Heart left ventricle (tissue), 16 donors: ENCODE measurements at regions not wholly inside any gene's neighbourhood (a gene's known extent, or its start where the extent isn't known, plus 50 kb on each side); places are given as distances from the start of the nearest gene placed in this dataset.

Experiments used
- ATAC-seq, 4 donors: fragments of 200-7000 bp; cut with Tn5 transposase; one replicate each; pipeline ENCODE4 v1.9.1; 2020 to 2022; ENCODE audit warnings: moderate library complexity in 4 of 4, mild to moderate bottlenecking in 3 of 4, moderate number of reproducible peaks in 1 of 4
- DNase-seq, 5 donors: peaks; one replicate each; pipeline ENCODE4 v3.0.0-alpha.2; 2020
- H3K27ac ChIP-seq, 12 donors: fragments of 200-600 bp; sonication (generic) in 4 of 12; one replicate each; pipeline versions ENCODE4 v1.5.0 to v1.8.0; 2016 to 2022; ENCODE audit warnings: mild to moderate bottlenecking in 2 of 12
- H3K27me3 ChIP-seq, 9 donors: fragments of 200-600 bp; sonication (generic) in 2 of 9; one replicate each; pipeline versions ENCODE4 v1.5.1 to v1.8.0; 2016 to 2022; ENCODE audit warnings: mild to moderate bottlenecking in 3 of 9
- H3K36me3 ChIP-seq, 9 donors: fragments of 200-600 bp; sonication (generic) in 2 of 9; one replicate each; pipeline versions ENCODE4 v1.5.0 to v1.8.0; 2018 to 2022; ENCODE audit warnings: mild to moderate bottlenecking in 2 of 9
- H3K4me1 ChIP-seq, 12 donors: fragments of 200-600 bp; sonication (generic) in 4 of 12; one replicate each; pipeline versions ENCODE4 v1.5.0 to v1.8.0; 2016 to 2022; ENCODE audit warnings: mild to moderate bottlenecking in 3 of 12
- H3K4me3 ChIP-seq, 12 donors: fragments of 200-600 bp; sonication (generic) in 4 of 12; one replicate each; pipeline versions ENCODE4 v1.5.0 to v1.8.0; 2017 to 2022; ENCODE audit warnings: mild to moderate bottlenecking in 9 of 12, moderate library complexity in 4 of 12
- H3K9me3 ChIP-seq, 12 donors: fragments of 200-600 bp; sonication (generic) in 4 of 12; one replicate each; pipeline versions ENCODE4 v1.5.0 to v1.8.0; 2016 to 2022; ENCODE audit warnings: mild to moderate bottlenecking in 1 of 12
- CTCF ChIP-seq, 12 donors: fragments of 200-600 bp; sonication (generic) in 4 of 12; IDR thresholded peaks; one replicate each; pipeline versions ENCODE4 v1.5.0 to v1.8.0; 2018 to 2022; ENCODE audit warnings: antibody characterized with exemption in 12 of 12, mild to moderate bottlenecking in 5 of 12
- POLR2A ChIP-seq, 2 donors: fragments of 450-650 bp; IDR thresholded peaks; one replicate each; pipeline ENCODE4 v1.6.1; 2017; ENCODE audit warnings: antibody characterized with exemption in 2 of 2, mild to moderate bottlenecking in 2 of 2, moderate library complexity in 2 of 2
- WGBS, 4 donors: extraction: QIAGEN DNeasy Blood & Tissue Kit in 2 of 4; methylation state at CpG; one replicate each; pipeline versions ENCODE4 v1.1.5 to v1.1.7; 2013 to 2018; 5-methylcytosine and 5-hydroxymethylcytosine counted together
- intact Hi-C, 10 donors: fragments of 100-400 bp; cut with DNase I; formaldehyde crosslinking; loops; one replicate each; pipeline versions ENCODE4 v1.11.1 to v1.14.2; 2022
- donor health status: ischemic (EF 13 %, LVEDD 7.1; RV severe dilation, severe dysfunction).
- donor health status: healthy with polysubstance abuse.
- donor health status: DM: no; HTN: yes; CAD: no.
- donor health status: DM: no; HTN: no; CAD: no.
- donor health status: ischemic (EF 25% LVEDD 6.9; RV normal size, moderate dysfunction).
- donor health status: ischemic (EF 25% LVEDD 5.7; RV mildly dilated, moderate dysfunction).
- donor health status: healthy.
- donor health status: DM: yes; HTN: yes; CAD: no.
- donor health status: ischemic (EF 35%, LVEDD 5.7; RV mildly dilated, moderate dysfunction).
- donor health status: nonischemic (EF 11% LVEDD 7.7; RV severe dilation, severe dysfunction).
- donor health status: DM: yes; HTN: yes; CAD: no.
- donor health status: PGD.
- donor health status: ischemic (EF 29% LVEDD 5.4; RV normal size, mild dysfunction).
- donor health status: nonischemic (EF 23%, LVEDD 6.1; RV moderate dilation, normal function).

- intact Hi-C loops = no loop called here
- Histone ChIP-seq H3K4me3 (no peak overlapping the region), H3K27ac (no peak overlapping the region), H3K9me3 (no peaks in the 10 kb centered on the region), H3K4me1 (no peaks in the 10 kb centered on the region), H3K36me3 (no peaks in the 10 kb centered on the region), H3K27me3 (peaks cover 5 to 70% (median 17%) of the 10 kb centered on the region in 9 donors)
- TF ChIP-seq CTCF (IDR thresholded peaks at IDR 0.05) (no peak), POLR2A (IDR thresholded peaks at IDR 0.05) (no peak)
- DNase-seq (no peak), ATAC-seq (no peak)
- 51 to 73% (median 70%) methylated on average over 4 of the region's 4 CpGs for WGBS, 4 donors
These were observed 187.3 kb downstream of the MELK start for GRCh38 chr9:36759976-36760375.

GRCh38 chr9:36760667-36761420 is 188.1 kb downstream of the MELK start:
- DNase-seq = no peak
- H3K36me3 ChIP-seq = no peaks in the 10 kb centered on the region
- H3K4me3 ChIP-seq = no peak overlapping the region
- WGBS, 4 donors = 69 to 75% (median 72%) methylated on average over 14 of the region's 14 CpGs
- no peak for TF ChIP-seq POLR2A (IDR thresholded peaks at IDR 0.05)
- TF ChIP-seq CTCF (IDR thresholded peaks at IDR 0.05) = no peak
- intact Hi-C loops = no loop called here
- no peaks in the 10 kb centered on the region for H3K4me1 ChIP-seq
- H3K9me3 ChIP-seq = no peaks in the 10 kb centered on the region
- no peak overlapping the region for H3K27ac ChIP-seq
- peaks cover 5 to 65% (median 17%) of the 10 kb centered on the region in 9 donors for H3K27me3 ChIP-seq
- ATAC-seq = no peak

GRCh38 chr9:36762958-36763357 is 190.3 kb downstream of the MELK start:
- intact Hi-C loops = no loop called here
- Histone ChIP-seq H3K36me3 (no peaks in the 10 kb centered on the region), H3K4me1 (no peaks in the 10 kb centered on the region), H3K27me3 (peaks cover 0 to 55% (median 17%) of the 10 kb centered on the region in 9 donors), H3K9me3 (no peaks in the 10 kb centered on the region), H3K4me3 (no peak overlapping the region), H3K27ac (no peak overlapping the region)
- no peak for DNase-seq
- no peak for TF ChIP-seq CTCF (IDR thresholded peaks at IDR 0.05)
- TF ChIP-seq POLR2A (IDR thresholded peaks at IDR 0.05) = no peak
- WGBS, 4 donors = 56 to 70% (median 64%) methylated on average over 8 to 10 of the region's 10 CpGs
- no peak for ATAC-seq

GRCh38 chr9:36763778-36764177 is 191.1 kb downstream of the MELK start:
- no peak for DNase-seq
- TF ChIP-seq CTCF (IDR thresholded peaks at IDR 0.05) (no peak), POLR2A (IDR thresholded peaks at IDR 0.05) (no peak)
- no peaks in the 10 kb centered on the region for H3K4me1 ChIP-seq
- peaks cover 0 to 56% (median 17%) of the 10 kb centered on the region in 9 donors for H3K27me3 ChIP-seq
- no peak for ATAC-seq
- intact Hi-C loops = no loop called here
- WGBS, 4 donors = 91 to 95% (median 94%) methylated on average over 4 of the region's 4 CpGs
- H3K9me3 ChIP-seq = no peaks in the 10 kb centered on the region
- H3K4me3 ChIP-seq = no peak overlapping the region
- no peak overlapping the region for H3K27ac ChIP-seq
- no peaks in the 10 kb centered on the region for H3K36me3 ChIP-seq
